ENCODE measurements at regions not wholly inside any gene's neighbourhood (a gene's known extent, or its start where the extent isn't known, plus 50 kb on each side); places are given as distances from the start of the nearest gene placed in this dataset.

- H3K4me1 ChIP-seq (ENCODE audit: control insufficient read depth in 2 of 2, insufficient read depth in 2 of 2, low read length in 2 of 2) = no peaks in the 10 kb centered on the region
- no peaks in the 10 kb centered on the region for H3K36me3 Mint-ChIP-seq
- H3K27me3 Mint-ChIP-seq = peaks cover 0 to 6% (median 0%) of the 10 kb centered on the region in 5 donors
- H3K4me3 Mint-ChIP-seq = no peak overlapping the region
- no peak overlapping the region for H3K27ac Mint-ChIP-seq
- H3K36me3 ChIP-seq (ENCODE audit: control insufficient read depth in 2 of 3, insufficient read depth in 3 of 3, low read length in 3 of 3) = no peaks in the 10 kb centered on the region
- H3K9me3 Mint-ChIP-seq = peaks cover 0 to 1% (median 0%) of the 10 kb centered on the region in 11 donors
- DNase-seq (no peak), ATAC-seq (no peak)
- H3K27ac ChIP-seq (ENCODE audit: low read depth, low read length) = no peak overlapping the region
- POLR2A ChIA-PET = no interaction called here
- CTCF ChIA-PET = no interaction called here
- H3K9me3 ChIP-seq (ENCODE audit: control insufficient read depth in 2 of 3, low read length in 3 of 3) = no peaks in the 10 kb centered on the region
- no peaks in the 10 kb centered on the region for H3K27me3 ChIP-seq (ENCODE audit: control insufficient read depth in 2 of 2, insufficient read depth in 2 of 2, low read length in 2 of 2)
- no peak overlapping the region for H3K4me3 ChIP-seq (ENCODE audit: low read length)
- intact Hi-C loops (cut with micrococcal nuclease) = no loop called here
- H3K4me1 Mint-ChIP-seq = peaks cover 0 to 3% (median 0%) of the 10 kb centered on the region in 7 donors
Observed at GRCh38 chr3:194824100-194824499, 138.4 kb downstream of the FAM43A start.

GRCh38 chr3:194824701-194825111 lies 139.0 kb downstream of the FAM43A start:
- intact Hi-C loops (cut with micrococcal nuclease) = no loop called here
- H3K9me3 Mint-ChIP-seq = peaks cover 0 to 1% (median 0%) of the 10 kb centered on the region in 11 donors
- ATAC-seq = no peak

GRCh38 chr3:194826594-194826993 lies 140.9 kb downstream of the FAM43A start:
- intact Hi-C loops (cut with micrococcal nuclease) = no loop called here
- no peak for DNase-seq
- CTCF ChIA-PET = no interaction called here

More at GRCh38 chr3:194824701-194825111, 139.0 kb downstream of the FAM43A start:
- ChIA-PET CTCF (no interaction called here), POLR2A (no interaction called here)
- no peak overlapping the region for H3K4me3 Mint-ChIP-seq
- no peak for DNase-seq
- H3K4me1 Mint-ChIP-seq = peaks cover 0 to 3% (median 0%) of the 10 kb centered on the region in 7 donors
- H3K27ac Mint-ChIP-seq = no peak overlapping the region
- H3K27me3 Mint-ChIP-seq = peaks cover 0 to 6% (median 0%) of the 10 kb centered on the region in 5 donors
- no peak overlapping the region for H3K27ac ChIP-seq (ENCODE audit: low read depth, low read length)
- H3K4me3 ChIP-seq (ENCODE audit: low read length) = no peak overlapping the region
- no peaks in the 10 kb centered on the region for H3K27me3 ChIP-seq (ENCODE audit: control insufficient read depth in 2 of 2, insufficient read depth in 2 of 2, low read length in 2 of 2)
- H3K4me1 ChIP-seq (ENCODE audit: control insufficient read depth in 2 of 2, insufficient read depth in 2 of 2, low read length in 2 of 2) = no peaks in the 10 kb centered on the region
- H3K9me3 ChIP-seq (ENCODE audit: control insufficient read depth in 2 of 3, low read length in 3 of 3) = no peaks in the 10 kb centered on the region
- H3K36me3 ChIP-seq (ENCODE audit: control insufficient read depth in 2 of 3, insufficient read depth in 3 of 3, low read length in 3 of 3) = no peaks in the 10 kb centered on the region
- no peaks in the 10 kb centered on the region for H3K36me3 Mint-ChIP-seq

GRCh38 chr3:194827486-194827885 lies 141.8 kb downstream of the FAM43A start:
- Histone ChIP-seq H3K36me3 (ENCODE audit: control insufficient read depth in 2 of 3, insufficient read depth in 3 of 3, low read length in 3 of 3) (no peaks in the 10 kb centered on the region), H3K9me3 (ENCODE audit: control insufficient read depth in 2 of 3, low read length in 3 of 3) (no peaks in the 10 kb centered on the region), H3K4me3 (ENCODE audit: low read length) (no peak overlapping the region), H3K27ac (ENCODE audit: low read depth, low read length) (no peak overlapping the region), H3K4me1 (ENCODE audit: control insufficient read depth in 2 of 2, insufficient read depth in 2 of 2, low read length in 2 of 2) (no peaks in the 10 kb centered on the region), H3K27me3 (ENCODE audit: control insufficient read depth in 2 of 2, insufficient read depth in 2 of 2, low read length in 2 of 2) (no peaks in the 10 kb centered on the region)
- intact Hi-C loops (cut with micrococcal nuclease) = no loop called here
- H3K4me3 Mint-ChIP-seq = no peak overlapping the region
- peaks cover 0 to 5% (median 0%) of the 10 kb centered on the region in 7 donors for H3K4me1 Mint-ChIP-seq
- CTCF ChIA-PET = no interaction called here
- H3K27me3 Mint-ChIP-seq = peaks cover 0 to 6% (median 0%) of the 10 kb centered on the region in 5 donors
- peaks cover 0 to 4% (median 0%) of the 10 kb centered on the region in 5 donors for H3K36me3 Mint-ChIP-seq
- ATAC-seq = no peak
- POLR2A ChIA-PET = no interaction called here
- H3K9me3 Mint-ChIP-seq = no peaks in the 10 kb centered on the region
- H3K27ac Mint-ChIP-seq = no peak overlapping the region
- no peak for DNase-seq

More at GRCh38 chr3:194826594-194826993, 140.9 kb downstream of the FAM43A start:
- no peaks in the 10 kb centered on the region for H3K9me3 Mint-ChIP-seq
- peaks cover 0 to 5% (median 0%) of the 10 kb centered on the region in 7 donors for H3K4me1 Mint-ChIP-seq
- H3K27me3 Mint-ChIP-seq = peaks cover 0 to 6% (median 0%) of the 10 kb centered on the region in 5 donors
- H3K36me3 Mint-ChIP-seq = peaks cover 0 to 3% (median 0%) of the 10 kb centered on the region in 5 donors
- no peak overlapping the region for H3K27ac ChIP-seq (ENCODE audit: low read depth, low read length)
- no peak for ATAC-seq
- no peak overlapping the region for H3K27ac Mint-ChIP-seq
- POLR2A ChIA-PET = no interaction called here
- no peaks in the 10 kb centered on the region for H3K27me3 ChIP-seq (ENCODE audit: control insufficient read depth in 2 of 2, insufficient read depth in 2 of 2, low read length in 2 of 2)
- H3K9me3 ChIP-seq (ENCODE audit: control insufficient read depth in 2 of 3, low read length in 3 of 3) = no peaks in the 10 kb centered on the region
- H3K4me3 Mint-ChIP-seq = no peak overlapping the region
- H3K4me3 ChIP-seq (ENCODE audit: low read length) = no peak overlapping the region
- no peaks in the 10 kb centered on the region for H3K36me3 ChIP-seq (ENCODE audit: control insufficient read depth in 2 of 3, insufficient read depth in 3 of 3, low read length in 3 of 3)
- H3K4me1 ChIP-seq (ENCODE audit: control insufficient read depth in 2 of 2, insufficient read depth in 2 of 2, low read length in 2 of 2) = no peaks in the 10 kb centered on the region

DNA sequence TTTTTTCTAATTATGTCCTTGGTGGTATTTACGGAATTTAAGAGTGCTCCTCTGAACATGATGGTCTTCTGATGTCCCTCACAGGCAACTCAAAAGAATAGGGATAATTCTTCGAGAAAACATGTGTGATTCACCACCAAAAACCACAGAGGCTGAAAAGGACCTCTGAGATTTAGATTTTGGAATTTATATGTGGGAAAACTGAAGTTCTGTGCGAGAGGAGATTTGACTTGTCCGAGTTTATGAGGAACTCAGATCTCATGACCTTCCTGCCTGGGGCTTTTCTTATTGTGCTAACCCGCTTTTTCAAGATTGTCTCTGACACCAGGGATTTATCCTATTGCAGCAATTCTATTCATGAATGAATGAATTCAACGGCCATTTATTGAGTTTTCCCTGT lies 142.4 kb downstream of the FAM43A start:
- Mint-ChIP-seq H3K4me3 (no peak overlapping the region), H3K27me3 (peaks cover 0 to 6% (median 0%) of the 10 kb centered on the region in 5 donors), H3K4me1 (peaks cover 0 to 5% (median 0%) of the 10 kb centered on the region in 7 donors), H3K27ac (no peak overlapping the region), H3K36me3 (peaks cover 0 to 4% (median 0%) of the 10 kb centered on the region in 5 donors), H3K9me3 (no peaks in the 10 kb centered on the region)
- ATAC-seq (no peak), DNase-seq (no peak)
- ChIA-PET POLR2A (no interaction called here), CTCF (no interaction called here)
- H3K36me3 ChIP-seq (ENCODE audit: control insufficient read depth in 2 of 3, insufficient read depth in 3 of 3, low read length in 3 of 3) = no peaks in the 10 kb centered on the region
- no peaks in the 10 kb centered on the region for H3K4me1 ChIP-seq (ENCODE audit: control insufficient read depth in 2 of 2, insufficient read depth in 2 of 2, low read length in 2 of 2)
- no peak overlapping the region for H3K27ac ChIP-seq (ENCODE audit: low read depth, low read length)
- H3K27me3 ChIP-seq (ENCODE audit: control insufficient read depth in 2 of 2, insufficient read depth in 2 of 2, low read length in 2 of 2) = no peaks in the 10 kb centered on the region
- no peak overlapping the region for H3K4me3 ChIP-seq (ENCODE audit: low read length)
- intact Hi-C loops (cut with micrococcal nuclease) = no loop called here
- no peaks in the 10 kb centered on the region for H3K9me3 ChIP-seq (ENCODE audit: control insufficient read depth in 2 of 3, low read length in 3 of 3)

DNA sequence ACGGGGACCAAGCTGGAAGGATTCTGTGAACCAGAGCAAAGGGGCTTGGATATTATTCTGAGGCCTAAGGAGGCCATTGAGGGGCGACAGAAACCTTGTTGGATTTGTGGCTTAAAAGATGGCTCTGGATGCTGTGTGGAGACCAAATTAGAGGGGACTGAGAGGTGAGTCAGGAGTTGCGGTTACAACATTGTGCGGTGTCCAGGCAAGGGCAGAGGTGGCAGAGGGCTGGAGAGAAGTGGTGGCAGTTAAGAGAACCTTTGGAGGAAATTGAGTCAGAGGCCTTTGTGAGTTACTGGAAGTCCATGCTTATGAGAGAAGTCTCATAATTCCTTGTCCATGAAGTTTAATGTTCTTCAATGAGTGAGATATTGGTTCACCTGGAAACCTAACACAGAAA lies 143.2 kb downstream of the FAM43A start:
- intact Hi-C loops (cut with micrococcal nuclease) = no loop called here
- Histone ChIP-seq H3K4me1 (ENCODE audit: control insufficient read depth in 2 of 2, insufficient read depth in 2 of 2, low read length in 2 of 2) (no peaks in the 10 kb centered on the region), H3K27me3 (ENCODE audit: control insufficient read depth in 2 of 2, insufficient read depth in 2 of 2, low read length in 2 of 2) (no peaks in the 10 kb centered on the region)

DNA sequence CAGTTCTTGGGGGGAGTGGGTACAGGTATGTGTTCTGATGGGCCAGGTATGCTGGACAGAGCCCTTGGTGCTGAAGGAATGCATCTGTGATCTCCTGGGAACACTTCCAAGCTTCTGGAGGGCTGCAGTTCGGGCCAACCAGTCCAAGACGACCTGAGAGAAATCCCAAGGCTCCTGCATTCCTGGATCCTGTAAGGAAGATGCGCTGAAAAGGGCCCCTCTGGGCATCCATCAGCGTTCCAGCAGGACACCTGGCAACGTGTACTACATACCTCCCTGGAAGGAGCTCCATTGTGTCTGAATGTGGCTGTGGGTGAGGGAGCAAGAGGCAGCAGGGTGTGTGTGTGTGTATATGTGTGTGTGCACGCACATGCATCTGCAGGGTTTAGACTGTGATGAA lies 144.7 kb downstream of the FAM43A start:
- ChIA-PET CTCF (no interaction called here), POLR2A (no interaction called here)
- Mint-ChIP-seq H3K27me3 (no peaks in the 10 kb centered on the region), H3K36me3 (peaks cover 0 to 4% (median 0%) of the 10 kb centered on the region in 5 donors), H3K27ac (no peak overlapping the region), H3K4me3 (no peak overlapping the region), H3K9me3 (no peaks in the 10 kb centered on the region), H3K4me1 (peaks cover 0 to 3% (median 0%) of the 10 kb centered on the region in 7 donors)
- Histone ChIP-seq H3K27me3 (ENCODE audit: control insufficient read depth in 2 of 2, insufficient read depth in 2 of 2, low read length in 2 of 2) (no peaks in the 10 kb centered on the region), H3K9me3 (ENCODE audit: control insufficient read depth in 2 of 3, low read length in 3 of 3) (no peaks in the 10 kb centered on the region), H3K4me1 (ENCODE audit: control insufficient read depth in 2 of 2, insufficient read depth in 2 of 2, low read length in 2 of 2) (no peaks in the 10 kb centered on the region), H3K36me3 (ENCODE audit: control insufficient read depth in 2 of 3, insufficient read depth in 3 of 3, low read length in 3 of 3) (no peaks in the 10 kb centered on the region), H3K4me3 (ENCODE audit: low read length) (no peak overlapping the region), H3K27ac (ENCODE audit: low read depth, low read length) (no peak overlapping the region)
- ATAC-seq (no peak), DNase-seq (no peak)
- intact Hi-C loops (cut with micrococcal nuclease) = no loop called here

More for the DNA sequence above, 143.2 kb downstream of the FAM43A start:
- no peak for ATAC-seq
- peaks cover 0 to 5% (median 0%) of the 10 kb centered on the region in 7 donors for H3K4me1 Mint-ChIP-seq
- DNase-seq = no peak
- Histone ChIP-seq H3K4me3 (ENCODE audit: low read length) (no peak overlapping the region), H3K9me3 (ENCODE audit: control insufficient read depth in 2 of 3, low read length in 3 of 3) (no peaks in the 10 kb centered on the region), H3K36me3 (ENCODE audit: control insufficient read depth in 2 of 3, insufficient read depth in 3 of 3, low read length in 3 of 3) (no peaks in the 10 kb centered on the region), H3K27ac (ENCODE audit: low read depth, low read length) (no peak overlapping the region)
- POLR2A ChIA-PET = no interaction called here
- H3K27me3 Mint-ChIP-seq = peaks cover 0 to 5% (median 0%) of the 10 kb centered on the region in 5 donors
- no peaks in the 10 kb centered on the region for H3K9me3 Mint-ChIP-seq
- no peak overlapping the region for H3K4me3 Mint-ChIP-seq
- H3K36me3 Mint-ChIP-seq = peaks cover 0 to 4% (median 0%) of the 10 kb centered on the region in 5 donors
- H3K27ac Mint-ChIP-seq = no peak overlapping the region
- CTCF ChIA-PET = no interaction called here

Data from naive thymus-derived CD4-positive, alpha-beta T cell (primary cell).